ENCODE measurements at regions not wholly inside any gene's neighbourhood (a gene's known extent, or its start where the extent isn't known, plus 50 kb on each side); places are given as distances from the start of the nearest gene placed in this dataset.

GRCh38 chr13:31913459-31913858, 118.1 kb upstream of the FRY start:
- TF ChIP-seq CTCF (IDR thresholded peaks at IDR 0.05; ENCODE audit: low read depth, low read length) = peak; percentile 32
- DNase-seq (ENCODE audit: extremely low read depth, low read depth) = peak; percentile 14

- TF ChIP-seq CTCF (IDR thresholded peaks at IDR 0.05; ENCODE audit: low read depth, low read length) = no peak
- no peak for DNase-seq (ENCODE audit: extremely low read depth, low read depth)
Observed at GRCh38 chr13:31914843-31915242, 116.7 kb upstream of the FRY start.

GRCh38 chr13:31918707-31919106, 112.9 kb upstream of the FRY start:
- TF ChIP-seq CTCF (IDR thresholded peaks at IDR 0.05; ENCODE audit: low read depth, low read length) = no peak
- no peak for DNase-seq (ENCODE audit: extremely low read depth, low read depth)

- TF ChIP-seq CTCF (IDR thresholded peaks at IDR 0.05; ENCODE audit: low read depth, low read length) = no peak
Observed at GRCh38 chr13:31919241-31919640, 112.3 kb upstream of the FRY start.

GRCh38 chr13:31919971-31920726, 111.4 kb upstream of the FRY start:
- no peak for TF ChIP-seq CTCF (IDR thresholded peaks at IDR 0.05; ENCODE audit: low read depth, low read length)
- DNase-seq (ENCODE audit: extremely low read depth, low read depth) = no peak

More at GRCh38 chr13:31919241-31919640, 112.3 kb upstream of the FRY start:
- DNase-seq (ENCODE audit: extremely low read depth, low read depth) = no peak

GRCh38 chr13:31920727-31921100, 110.9 kb upstream of the FRY start:
- TF ChIP-seq CTCF (IDR thresholded peaks at IDR 0.05; ENCODE audit: low read depth, low read length) = no peak
- no peak for DNase-seq (ENCODE audit: extremely low read depth, low read depth)

- no peak for DNase-seq (ENCODE audit: extremely low read depth, low read depth)
- no peak for TF ChIP-seq CTCF (IDR thresholded peaks at IDR 0.05; ENCODE audit: low read depth, low read length)
Observed at GRCh38 chr13:31922724-31923123, 108.8 kb upstream of the FRY start.
